Adrenal gland (tissue), 5 donors: ENCODE measurements at regions not wholly inside any gene's neighbourhood (a gene's known extent, or its start where the extent isn't known, plus 50 kb on each side); places are given as distances from the start of the nearest gene placed in this dataset.

Experiments
- CTCF ChIP-seq, 6 experiments: fragments of 450-650 bp in 4 of 6; fragments of 200-600 bp in 2 of 6; sonication (generic) in 1 of 6; IDR thresholded peaks; 1 replicate in 5 of 6; 2 replicates in 1 of 6; pipeline versions ENCODE4 v1.5.1 to v1.8.0; 2016 to 2021; ENCODE audit warnings: antibody characterized with exemption in 6 of 6, mild to moderate bottlenecking in 2 of 6, moderate library complexity in 1 of 6
- POLR2A ChIP-seq, 2 donors: fragments of 450-650 bp; IDR thresholded peaks; one replicate each; pipeline ENCODE4 v1.6.1; 2017; ENCODE audit warnings: antibody characterized with exemption in 2 of 2, mild to moderate bottlenecking in 2 of 2, moderate library complexity in 1 of 2
- donor health status: DM: no; HTN: no; CAD: no.

- TF ChIP-seq CTCF (IDR thresholded peaks at IDR 0.05), result no peak
- TF ChIP-seq POLR2A (IDR thresholded peaks at IDR 0.05), result no peak
Measured at GRCh38 chr2:212732860-212733259, 194.3 kb upstream of the ERBB4 start.
